Esophagus muscularis mucosa (tissue), 4 donors: ENCODE measurements at regions not wholly inside any gene's neighbourhood (a gene's known extent, or its start where the extent isn't known, plus 50 kb on each side); places are given as distances from the start of the nearest gene placed in this dataset.

ENCODE experiments used
- DNase-seq: peaks from one replicate; pipeline ENCODE4 v3.0.0-alpha.2; 2017; ENCODE audit errors: extremely low spot score
- H3K27ac ChIP-seq, 4 donors: fragments of 200-600 bp; sonication (generic); replicated peaks in 1 of 4; 1 replicate in 3 of 4; 2 replicates in 1 of 4; pipeline ENCODE4 v1.5.1; 2016 to 2019; ENCODE audit warnings: mild to moderate bottlenecking in 1 of 4
- H3K27me3 ChIP-seq, 4 donors: fragments of 200-600 bp; sonication (generic); one replicate each; pipeline versions ENCODE4 v1.5.1 to v1.6.0; 2016 to 2019
- H3K36me3 ChIP-seq, 4 donors: fragments of 200-600 bp; sonication (generic); one replicate each; pipeline ENCODE4 v1.5.1; 2016 to 2019
- H3K4me1 ChIP-seq, 4 donors: fragments of 200-600 bp; sonication (generic); one replicate each; pipeline ENCODE4 v1.5.1; 2016 to 2019
- H3K4me3 ChIP-seq, 4 donors: fragments of 200-600 bp; sonication (generic); 1 replicate in 2 of 4; 2 replicates in 2 of 4; pipeline ENCODE4 v1.5.1; 2016 to 2019; ENCODE audit warnings: mild to moderate bottlenecking in 4 of 4, moderate library complexity in 1 of 4
- H3K9me3 ChIP-seq, 4 donors: fragments of 200-600 bp; sonication (generic); 1 replicate in 3 of 4; 2 replicates in 1 of 4; pipeline ENCODE4 v1.5.1; 2016 to 2019
- EP300 ChIP-seq: sonication (generic); formaldehyde crosslinking; IDR thresholded peaks from one replicate; pipeline ENCODE4 v1.6.1; 2017; ENCODE audit warnings: antibody characterized with exemption
- POLR2A ChIP-seq: fragments of 450-650 bp; IDR thresholded peaks from one replicate; pipeline ENCODE4 v1.6.1; 2017; ENCODE audit warnings: antibody characterized with exemption, moderate library complexity, mild to moderate bottlenecking, low read depth
- POLR2AphosphoS5 ChIP-seq, 2 donors: sonication (generic); formaldehyde crosslinking; IDR thresholded peaks; one replicate each; pipeline ENCODE4 v1.6.1; 2017; ENCODE audit warnings: antibody characterized with exemption in 2 of 2
- WGBS: methylation state at CpG from one replicate; pipeline ENCODE4 v1.1.5; 2018; 5-methylcytosine and 5-hydroxymethylcytosine counted together
- intact Hi-C: fragments of 100-400 bp; cut with DNase I; formaldehyde crosslinking; loops from one replicate; pipeline ENCODE4 v1.15.1; 2023
- TF ChIP-seq, protein P1 (sequence below), 3 experiments: fragments of 200-600 bp in 2 of 3; fragments of 450-650 bp in 1 of 3; sonication (generic) in 2 of 3; IDR thresholded peaks; one replicate each; pipeline ENCODE4 v1.5.1; 2017 to 2019; ENCODE audit warnings: antibody characterized with exemption in 3 of 3, mild to moderate bottlenecking in 2 of 3, moderate library complexity in 1 of 3

DNA sequence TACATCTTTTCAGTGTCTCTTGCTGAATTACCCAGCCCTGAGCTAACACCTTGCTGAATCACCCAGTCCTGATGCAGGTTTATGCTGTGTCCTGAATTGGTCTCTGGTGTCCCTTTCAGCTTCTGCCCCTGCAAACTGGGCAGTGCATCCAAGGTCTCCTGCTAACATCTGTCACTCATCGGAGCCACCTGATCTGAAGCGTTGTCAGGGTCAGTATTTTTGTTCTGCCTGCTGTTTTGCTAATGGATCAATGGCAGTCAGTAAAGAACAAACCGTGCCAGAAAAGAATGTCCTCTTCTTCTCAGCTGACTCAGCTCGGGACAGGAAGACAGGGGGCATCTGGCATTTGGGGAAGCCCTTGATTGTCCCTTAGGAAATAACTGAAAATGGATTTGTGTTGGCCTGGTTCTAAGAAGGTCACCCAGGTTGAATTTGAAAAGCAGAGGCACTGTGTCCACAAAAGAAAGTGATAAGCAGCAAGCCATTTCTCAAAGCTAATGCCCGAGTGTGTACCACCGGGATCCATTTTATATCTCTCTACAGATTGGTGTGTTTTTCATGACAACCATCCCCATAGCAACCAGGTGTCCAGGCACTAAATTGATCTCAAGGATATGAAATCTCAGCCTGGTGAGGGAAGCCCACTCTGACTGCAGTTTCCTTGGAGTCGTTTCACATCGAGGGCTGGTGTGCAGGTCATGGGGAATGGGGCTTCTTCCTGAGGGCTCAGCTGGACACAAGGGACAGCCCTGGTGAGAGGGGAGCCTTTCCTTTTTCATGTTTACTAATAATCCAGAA is 109.7 kb upstream of the IRF2BP2 start:
- H3K36me3 ChIP-seq: no peaks in the 10 kb centered on the region
- no peaks in the 10 kb centered on the region for H3K9me3 ChIP-seq
- 71% methylated on average over 8 of the region's 8 CpGs for WGBS
- H3K4me1 ChIP-seq: peaks cover 89 to 94% (median 93%) of the 10 kb centered on the region in 4 donors
- peak overlapping the region; percentile 91 to 98 (median 98) for H3K27ac ChIP-seq
- DNase-seq: no peak
- TF ChIP-seq EP300 (peak; percentile 25), POLR2A (no peak), POLR2AphosphoS5 (IDR thresholded peaks at IDR 0.05) (peak in 1 of 2 donors; percentile 48)
- TF ChIP-seq, protein P1, sequence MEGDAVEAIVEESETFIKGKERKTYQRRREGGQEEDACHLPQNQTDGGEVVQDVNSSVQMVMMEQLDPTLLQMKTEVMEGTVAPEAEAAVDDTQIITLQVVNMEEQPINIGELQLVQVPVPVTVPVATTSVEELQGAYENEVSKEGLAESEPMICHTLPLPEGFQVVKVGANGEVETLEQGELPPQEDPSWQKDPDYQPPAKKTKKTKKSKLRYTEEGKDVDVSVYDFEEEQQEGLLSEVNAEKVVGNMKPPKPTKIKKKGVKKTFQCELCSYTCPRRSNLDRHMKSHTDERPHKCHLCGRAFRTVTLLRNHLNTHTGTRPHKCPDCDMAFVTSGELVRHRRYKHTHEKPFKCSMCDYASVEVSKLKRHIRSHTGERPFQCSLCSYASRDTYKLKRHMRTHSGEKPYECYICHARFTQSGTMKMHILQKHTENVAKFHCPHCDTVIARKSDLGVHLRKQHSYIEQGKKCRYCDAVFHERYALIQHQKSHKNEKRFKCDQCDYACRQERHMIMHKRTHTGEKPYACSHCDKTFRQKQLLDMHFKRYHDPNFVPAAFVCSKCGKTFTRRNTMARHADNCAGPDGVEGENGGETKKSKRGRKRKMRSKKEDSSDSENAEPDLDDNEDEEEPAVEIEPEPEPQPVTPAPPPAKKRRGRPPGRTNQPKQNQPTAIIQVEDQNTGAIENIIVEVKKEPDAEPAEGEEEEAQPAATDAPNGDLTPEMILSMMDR (IDR thresholded peaks at IDR 0.05): no peak
- intact Hi-C loops: loop anchor here (2.0 to 10.0 kb wide), 6 partner anchors 107 to 278 kb away; no protein-coding TSS in a partner anchor
- no peaks in the 10 kb centered on the region for H3K27me3 ChIP-seq
- no peak overlapping the region for H3K4me3 ChIP-seq

DNA sequence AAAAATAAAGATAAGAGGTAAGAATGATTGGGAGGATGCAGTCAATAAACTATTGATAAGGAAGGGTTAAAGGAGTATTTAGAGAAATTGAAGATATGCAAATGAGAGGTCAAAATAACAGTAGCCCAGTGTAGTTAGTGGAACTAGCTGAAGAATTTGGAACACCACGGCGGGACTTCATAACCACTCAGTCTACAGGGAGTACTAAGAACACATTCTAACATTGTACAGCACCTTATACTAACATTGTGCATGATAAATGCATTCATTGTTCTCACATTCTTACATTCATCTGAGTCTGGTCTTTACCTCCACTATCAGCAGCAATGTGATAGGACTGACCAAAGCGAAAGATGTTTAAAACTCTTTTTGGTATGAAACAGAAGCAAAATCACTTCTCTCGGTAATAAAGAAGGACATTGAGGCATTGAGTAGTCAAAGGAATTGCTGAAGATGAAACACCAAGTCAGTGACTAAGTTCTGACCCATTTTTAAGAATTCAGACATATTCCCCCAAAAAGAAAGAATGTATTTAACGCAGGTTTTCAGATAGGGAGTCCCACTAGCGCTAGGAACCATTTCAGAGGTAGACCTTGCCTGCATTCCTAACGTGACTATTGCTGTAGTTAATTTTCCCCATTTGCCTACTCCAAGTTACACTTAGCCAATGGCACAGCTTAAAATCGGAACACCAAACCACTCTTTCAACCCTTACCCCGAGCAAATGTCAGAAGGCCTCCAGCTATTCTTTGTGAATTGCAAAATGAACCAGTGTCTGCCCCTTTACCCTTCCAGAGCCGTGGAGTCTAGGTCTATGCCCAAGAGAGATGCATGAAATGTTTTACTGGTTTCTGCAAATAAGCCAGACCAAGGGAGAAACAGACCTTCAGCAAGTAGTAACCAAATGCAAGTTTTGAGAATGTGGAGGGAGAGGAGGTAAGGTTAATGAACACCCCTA is 108.8 kb upstream of the IRF2BP2 start:
- TF ChIP-seq, protein P1 (IDR thresholded peaks at IDR 0.05): no peak
- no peak for TF ChIP-seq EP300
- TF ChIP-seq POLR2AphosphoS5 (IDR thresholded peaks at IDR 0.05): no peak
- TF ChIP-seq POLR2A: no peak
- H3K27me3 ChIP-seq: no peaks in the 10 kb centered on the region
- H3K9me3 ChIP-seq: no peaks in the 10 kb centered on the region
- 73% methylated on average over 10 of the region's 10 CpGs for WGBS
- intact Hi-C loops: loop anchor here (2.0 kb wide), 1 partner anchor 106 kb away; no protein-coding TSS in a partner anchor
- H3K4me1 ChIP-seq: peaks cover 84 to 89% (median 87%) of the 10 kb centered on the region in 4 donors
- no peaks in the 10 kb centered on the region for H3K36me3 ChIP-seq
- no peak for DNase-seq
- H3K27ac ChIP-seq: peak overlapping the region; percentile 91 to 98 (median 98)
- no peak overlapping the region for H3K4me3 ChIP-seq

DNA sequence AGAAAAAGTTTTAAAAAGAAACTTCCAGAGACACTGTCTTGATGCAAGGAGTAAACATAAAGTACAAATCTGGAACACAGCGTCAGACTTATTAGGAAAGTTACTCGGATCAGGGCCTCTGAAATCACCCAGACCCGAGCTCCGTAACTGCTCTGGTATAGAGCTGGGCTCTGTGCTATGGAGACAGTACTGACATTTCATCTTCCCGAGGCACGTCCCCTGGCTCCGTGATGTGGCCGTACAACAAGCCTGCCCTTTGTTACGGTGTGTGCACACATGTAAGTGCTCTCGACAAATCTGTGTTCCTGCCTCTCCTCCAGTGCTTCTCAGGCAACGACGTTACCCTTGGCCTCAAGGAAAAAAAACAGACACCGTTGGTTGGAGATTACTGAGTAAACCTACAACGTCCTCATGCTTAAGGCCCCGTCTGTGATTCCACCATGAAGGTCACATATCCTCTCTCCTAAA is 107.0 kb upstream of the IRF2BP2 start:
- Histone ChIP-seq H3K36me3 (no peaks in the 10 kb centered on the region), H3K27me3 (no peaks in the 10 kb centered on the region), H3K4me3 (peak overlapping the region in 1 of 4 donors; percentile 3), H3K9me3 (no peaks in the 10 kb centered on the region), H3K4me1 (peaks cover 66 to 71% (median 69%) of the 10 kb centered on the region in 4 donors), H3K27ac (peak overlapping the region; percentile 91 to 98 (median 98))
- intact Hi-C loops: no loop called here
- 57% methylated on average over 15 of the region's 15 CpGs for WGBS
- DNase-seq: no peak
- TF ChIP-seq POLR2AphosphoS5 (IDR thresholded peaks at IDR 0.05) (peak in 1 of 2 donors; percentile 68), EP300 (no peak)
- TF ChIP-seq, protein P1 (IDR thresholded peaks at IDR 0.05): no peak

DNA sequence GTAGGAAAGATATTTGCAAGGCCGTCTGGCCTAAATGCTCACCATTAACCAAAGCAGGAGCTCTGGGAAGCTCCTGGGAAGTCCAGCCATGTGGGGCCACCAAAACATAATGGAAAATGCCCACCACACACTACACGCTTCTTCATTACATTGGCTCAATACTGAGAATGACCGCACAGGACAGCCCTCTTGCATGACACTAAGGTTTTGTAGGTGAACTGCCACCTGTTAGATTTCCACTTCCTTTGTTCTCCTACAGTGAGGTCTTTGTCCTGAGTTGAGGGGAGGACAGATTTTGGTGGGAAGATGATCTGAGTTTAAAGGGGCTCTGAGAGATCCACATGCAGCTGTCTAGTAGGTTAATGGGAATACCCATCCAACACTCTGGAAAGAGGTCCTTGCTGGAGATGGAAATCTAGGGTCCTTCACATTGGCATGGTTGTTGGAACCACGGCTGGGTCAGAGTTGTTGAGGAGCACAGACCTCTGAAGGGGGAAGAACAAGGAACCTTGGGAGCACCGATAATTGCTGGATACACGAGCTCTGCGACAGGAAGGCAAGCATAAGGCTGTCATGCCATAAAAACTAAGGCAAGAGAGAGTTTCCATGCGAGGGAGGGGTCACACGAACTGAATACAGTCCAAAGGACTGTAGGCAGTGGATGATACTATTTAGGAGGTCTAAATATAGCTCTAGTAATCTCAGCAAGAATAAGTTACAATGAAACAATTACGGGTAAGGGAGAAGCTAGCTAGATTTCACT is 105.5 kb upstream of the IRF2BP2 start:
- WGBS: 56% methylated on average over 10 of the region's 10 CpGs
- peaks cover 53 to 64% (median 58%) of the 10 kb centered on the region in 4 donors for H3K4me1 ChIP-seq
- no peak for DNase-seq
- no peaks in the 10 kb centered on the region for H3K27me3 ChIP-seq
- H3K4me3 ChIP-seq: no peak overlapping the region
- H3K27ac ChIP-seq: peak overlapping the region; percentile 91 to 98 (median 98)
- TF ChIP-seq POLR2A (no peak), POLR2AphosphoS5 (IDR thresholded peaks at IDR 0.05) (no peak), EP300 (no peak)
- TF ChIP-seq, protein P1 (IDR thresholded peaks at IDR 0.05): no peak
- H3K36me3 ChIP-seq: no peaks in the 10 kb centered on the region
- intact Hi-C loops: no loop called here
- no peaks in the 10 kb centered on the region for H3K9me3 ChIP-seq
